MCF 10A (cell line): ENCODE measurements at regions not wholly inside any gene's neighbourhood (a gene's known extent, or its start where the extent isn't known, plus 50 kb on each side); places are given as distances from the start of the nearest gene placed in this dataset.

ENCODE experiments used
- BruUV-seq: library from RNA; stranded (reverse); fragments of 400-500 nt; replicated peaks from 2 replicates; lab custom pipeline; 2021; lab: Mats Ljungman, UMichigan
- CTCF ChIA-PET: fragments of 300-600 bp; sonication (Branson Sonifier 250); formaldehyde crosslinking; extraction: SDS; loops from one replicate; lab custom pipeline; 2021; ENCODE audit warnings: antibody characterized with exemption, inconsistent platforms; lab: Yijun Ruan, JAX
- POLR2A ChIA-PET: fragments of 300-600, 350-650 bp; sonication (Branson Sonifier 250); formaldehyde crosslinking; extraction: SDS; loops from one replicate; lab custom pipeline; 2020; ENCODE audit warnings: antibody characterized with exemption, inconsistent platforms; lab: Yijun Ruan, JAX
- DNase-seq: peaks from one replicate; pipeline ENCODE4 v3.0.0-alpha.2; 2018; ENCODE audit not compliant: unreplicated experiment
- H3K27ac Mint-ChIP-seq: one replicate; pipeline ENCODE4 v1.8.0; 2022; ENCODE audit warnings: mild to moderate bottlenecking, low read depth, mixed read lengths; ENCODE audit not compliant: unreplicated experiment
- H3K27me3 Mint-ChIP-seq: one replicate; pipeline ENCODE4 v1.8.0; 2022; ENCODE audit warnings: mixed read lengths; ENCODE audit not compliant: insufficient read depth, unreplicated experiment
- H3K36me3 Mint-ChIP-seq: one replicate; pipeline ENCODE4 v1.8.0; 2022; ENCODE audit warnings: mild to moderate bottlenecking, moderate library complexity, mixed read lengths; ENCODE audit not compliant: insufficient read depth, unreplicated experiment
- H3K4me1 Mint-ChIP-seq: one replicate; pipeline ENCODE4 v1.8.0; 2022; ENCODE audit warnings: mixed read lengths; ENCODE audit not compliant: insufficient read depth, unreplicated experiment
- H3K4me3 Mint-ChIP-seq: one replicate; pipeline ENCODE4 v1.8.0; 2022; ENCODE audit warnings: mild to moderate bottlenecking, moderate library complexity, mixed read lengths; ENCODE audit not compliant: unreplicated experiment
- H3K9me3 Mint-ChIP-seq: one replicate; pipeline ENCODE4 v1.8.0; 2022; ENCODE audit warnings: mixed read lengths; ENCODE audit not compliant: unreplicated experiment
- CTCF ChIP-seq: fragments of 200-600 bp; IDR thresholded peaks from one replicate; pipeline ENCODE4 v1.8.0; 2022; ENCODE audit warnings: antibody characterized with exemption, mild to moderate bottlenecking; ENCODE audit not compliant: unreplicated experiment
- intact Hi-C: fragments of 100-400 bp; cut with micrococcal nuclease; formaldehyde crosslinking; loops from 2 replicates; pipeline ENCODE4 v1.14.1; 2022

GRCh38 chr4:54940996-54941865, 184.2 kb downstream of the KDR start:
- no peak overlapping the region for H3K27ac Mint-ChIP-seq
- no peak overlapping the region for H3K4me3 Mint-ChIP-seq
- H3K9me3 Mint-ChIP-seq: no peaks in the 10 kb centered on the region
- ChIA-PET POLR2A (no interaction called here), CTCF (interaction anchor here (0.8 to 1.3 kb wide), 2 partner anchors 19 to 36 kb away, joined by 3 to 5 read pairs; no protein-coding TSS in a partner anchor)
- intact Hi-C loops: no loop called here
- H3K4me1 Mint-ChIP-seq: no peaks in the 10 kb centered on the region
- H3K27me3 Mint-ChIP-seq: peaks cover 9% of the 10 kb centered on the region
- TF ChIP-seq CTCF: no peak
- DNase-seq: no peak
- no peaks in the 10 kb centered on the region for H3K36me3 Mint-ChIP-seq
- BruUV-seq: no TSS peak

GRCh38 chr4:54937501-54937900, 187.9 kb downstream of the KDR start:
- POLR2A ChIA-PET: no interaction called here
- BruUV-seq: no TSS peak
- H3K27ac Mint-ChIP-seq: no peak overlapping the region
- H3K36me3 Mint-ChIP-seq: no peaks in the 10 kb centered on the region
- no peak for TF ChIP-seq CTCF
- CTCF ChIA-PET: interaction anchor here (0.6 kb wide), 1 partner anchor 12 kb away, joined by 3 read pairs; no protein-coding TSS in a partner anchor
- no peaks in the 10 kb centered on the region for H3K9me3 Mint-ChIP-seq
- no peaks in the 10 kb centered on the region for H3K4me1 Mint-ChIP-seq
- H3K27me3 Mint-ChIP-seq: peaks cover 9% of the 10 kb centered on the region
- intact Hi-C loops: no loop called here
- peak; percentile 41 for DNase-seq
- H3K4me3 Mint-ChIP-seq: no peak overlapping the region

- CTCF ChIA-PET: interaction anchor here (0.6 kb wide), 1 partner anchor 1949 kb away, joined by 3 read pairs; no protein-coding TSS in a partner anchor
- Mint-ChIP-seq H3K9me3 (no peaks in the 10 kb centered on the region), H3K36me3 (no peaks in the 10 kb centered on the region), H3K27ac (no peak overlapping the region), H3K4me1 (peaks cover 6% of the 10 kb centered on the region), H3K27me3 (peaks cover 1% of the 10 kb centered on the region), H3K4me3 (no peak overlapping the region)
- POLR2A ChIA-PET: no interaction called here
- intact Hi-C loops: no loop called here
- no peak for DNase-seq
- BruUV-seq: no TSS peak
- no peak for TF ChIP-seq CTCF
Measured at GRCh38 chr4:54933579-54933978, 191.8 kb downstream of the KDR start.

GRCh38 chr4:54930226-54930625, 195.2 kb downstream of the KDR start:
- intact Hi-C loops: no loop called here
- no peaks in the 10 kb centered on the region for H3K27me3 Mint-ChIP-seq
- peaks cover 9% of the 10 kb centered on the region for H3K4me1 Mint-ChIP-seq
- POLR2A ChIA-PET: no interaction called here
- peak; percentile 32 for DNase-seq
- no peak for TF ChIP-seq CTCF
- CTCF ChIA-PET: interaction anchor here (0.7 to 1.8 kb wide), 3 partner anchors 16 to 41 kb away, joined by 3 to 5 read pairs (median 3); no protein-coding TSS in a partner anchor
- no peaks in the 10 kb centered on the region for H3K9me3 Mint-ChIP-seq
- no peak overlapping the region for H3K4me3 Mint-ChIP-seq
- H3K27ac Mint-ChIP-seq: no peak overlapping the region
- no TSS peak for BruUV-seq
- no peaks in the 10 kb centered on the region for H3K36me3 Mint-ChIP-seq
